ENCODE measurements at regions not wholly inside any gene's neighbourhood (a gene's known extent, or its start where the extent isn't known, plus 50 kb on each side); places are given as distances from the start of the nearest gene placed in this dataset.

- TF ChIP-seq CTCF (conservative IDR thresholded peaks at IDR 0.05): no peak
- no peak for TF ChIP-seq ZFX (IDR thresholded peaks at IDR 0.05)
- H3K27ac ChIP-seq: no peak overlapping the region
These were observed 72.3 kb downstream of the FAM76B start for GRCh38 chr11:95717314-95717713.

GRCh38 chr11:95716266-95716665 is 73.3 kb downstream of the FAM76B start:
- H3K27ac ChIP-seq: no peak overlapping the region
- TF ChIP-seq CTCF (conservative IDR thresholded peaks at IDR 0.05) (no peak), ZFX (IDR thresholded peaks at IDR 0.05) (no peak)

GRCh38 chr11:95715777-95716241 is 73.8 kb downstream of the FAM76B start:
- no peak for TF ChIP-seq CTCF (conservative IDR thresholded peaks at IDR 0.05)
- TF ChIP-seq ZFX (IDR thresholded peaks at IDR 0.05): no peak
- no peak overlapping the region for H3K27ac ChIP-seq

GRCh38 chr11:95714843-95715776 is 74.5 kb downstream of the FAM76B start:
- TF ChIP-seq CTCF (conservative IDR thresholded peaks at IDR 0.05) (no peak), ZFX (IDR thresholded peaks at IDR 0.05) (no peak)
- H3K27ac ChIP-seq: no peak overlapping the region

GRCh38 chr11:95713428-95713827 is 76.2 kb downstream of the FAM76B start:
- TF ChIP-seq ZFX (IDR thresholded peaks at IDR 0.05): no peak
- no peak for TF ChIP-seq CTCF (conservative IDR thresholded peaks at IDR 0.05)
- H3K27ac ChIP-seq: no peak overlapping the region

- no peak overlapping the region for H3K27ac ChIP-seq
- TF ChIP-seq CTCF (conservative IDR thresholded peaks at IDR 0.05) (no peak), ZFX (IDR thresholded peaks at IDR 0.05) (no peak)
These were observed 77.7 kb downstream of the FAM76B start for GRCh38 chr11:95711945-95712221.

GRCh38 chr11:95711162-95711944 is 78.2 kb downstream of the FAM76B start:
- no peak for TF ChIP-seq CTCF (conservative IDR thresholded peaks at IDR 0.05)
- TF ChIP-seq ZFX (IDR thresholded peaks at IDR 0.05): no peak
- H3K27ac ChIP-seq: no peak overlapping the region

Data from C4-2B (cell line).